ENCODE measurements at regions not wholly inside any gene's neighbourhood (a gene's known extent, or its start where the extent isn't known, plus 50 kb on each side); places are given as distances from the start of the nearest gene placed in this dataset.
"Not testable (repeated sequence)": the region's sequence is repeated elsewhere in the genome, so short reads cannot be mapped to it uniquely, and the experiment has no call there.

DNA sequence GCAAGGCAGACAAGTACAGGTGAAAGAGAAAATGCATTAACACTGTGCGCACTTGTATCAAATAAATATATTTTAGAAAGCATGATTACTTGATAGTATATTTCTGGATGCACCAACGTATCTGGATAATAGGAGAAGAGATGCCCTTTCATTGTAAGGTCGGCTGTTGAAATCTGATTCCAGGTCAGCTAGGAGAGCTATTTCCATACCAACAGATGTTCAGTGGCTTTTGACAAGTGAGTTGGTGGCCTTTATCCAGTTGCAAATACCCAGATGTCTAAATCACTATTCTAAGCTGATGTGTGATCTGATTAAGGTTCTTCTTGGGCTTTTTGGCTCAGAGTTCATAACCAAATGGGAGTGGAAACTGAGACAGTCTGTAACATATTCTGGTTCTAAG, 128.2 kb upstream of the TBCA start:
- Mint-ChIP-seq H3K27me3 (ENCODE audit: low read depth) (peaks cover 13% of the 10 kb centered on the region), H3K27ac (no peak overlapping the region), H3K4me1 (ENCODE audit: low read depth) (no peaks in the 10 kb centered on the region), H3K9me3 (ENCODE audit: insufficient read depth) (no peaks in the 10 kb centered on the region), H3K36me3 (ENCODE audit: low read depth) (no peaks in the 10 kb centered on the region), H3K4me3 (no peak overlapping the region)
- no peak for DNase-seq
- CTCF ChIA-PET: no interaction called here
- no peak for ATAC-seq
- POLR2A ChIA-PET: no interaction called here

DNA sequence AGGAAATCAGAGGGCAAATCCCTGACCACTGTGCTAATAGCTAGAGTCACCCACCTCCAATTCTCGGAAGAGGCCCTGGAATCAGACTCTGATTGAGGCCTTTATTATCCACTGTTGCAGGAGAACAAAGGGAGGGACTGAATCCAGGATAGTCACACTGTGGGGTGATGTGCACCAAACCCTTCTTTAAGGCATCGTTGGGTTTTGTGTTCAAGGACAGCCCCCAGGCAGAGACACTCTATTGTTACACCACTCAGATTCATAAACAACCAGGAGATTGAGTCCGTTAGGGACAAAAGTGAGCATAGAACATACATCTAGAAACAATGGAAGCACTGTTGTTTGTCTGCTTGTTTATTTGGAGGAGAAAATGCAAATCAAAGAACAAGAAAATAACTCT, 124.6 kb upstream of the TBCA start:
- no peaks in the 10 kb centered on the region for H3K9me3 Mint-ChIP-seq (ENCODE audit: insufficient read depth)
- ChIA-PET CTCF (no interaction called here), POLR2A (no interaction called here)
- no peaks in the 10 kb centered on the region for H3K36me3 Mint-ChIP-seq (ENCODE audit: low read depth)
- H3K27ac Mint-ChIP-seq: no peak overlapping the region
- DNase-seq: no peak
- peaks cover 8% of the 10 kb centered on the region for H3K27me3 Mint-ChIP-seq (ENCODE audit: low read depth)
- no peak for ATAC-seq
- no peaks in the 10 kb centered on the region for H3K4me1 Mint-ChIP-seq (ENCODE audit: low read depth)
- no peak overlapping the region for H3K4me3 Mint-ChIP-seq

DNA sequence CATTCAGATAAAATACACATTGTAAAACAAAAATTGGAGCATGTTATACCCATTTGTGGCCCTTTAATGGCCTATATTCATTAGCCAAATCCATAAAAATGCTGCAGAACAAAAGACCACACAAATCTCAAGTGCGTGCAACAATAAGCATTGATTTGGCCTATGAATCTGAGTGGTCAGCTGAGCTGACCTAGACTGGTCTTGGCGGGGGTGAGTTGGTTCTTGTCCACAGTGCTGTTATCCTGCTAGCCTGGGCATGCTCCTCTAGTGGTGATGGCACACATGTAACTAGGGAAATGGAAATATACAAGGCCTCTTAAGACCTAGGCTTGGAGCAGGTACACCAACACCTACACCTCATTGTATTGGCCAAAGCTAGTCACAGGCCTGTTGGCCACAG, 122.2 kb upstream of the TBCA start:
- ChIA-PET POLR2A (no interaction called here), CTCF (no interaction called here)
- H3K36me3 Mint-ChIP-seq (ENCODE audit: low read depth): no peaks in the 10 kb centered on the region
- H3K4me3 Mint-ChIP-seq: no peak overlapping the region
- ATAC-seq (no peak), DNase-seq (no peak)
- H3K27ac Mint-ChIP-seq: no peak overlapping the region
- H3K9me3 Mint-ChIP-seq (ENCODE audit: insufficient read depth): no peaks in the 10 kb centered on the region
- H3K4me1 Mint-ChIP-seq (ENCODE audit: low read depth): no peaks in the 10 kb centered on the region
- H3K27me3 Mint-ChIP-seq (ENCODE audit: low read depth): peaks cover 8% of the 10 kb centered on the region

DNA sequence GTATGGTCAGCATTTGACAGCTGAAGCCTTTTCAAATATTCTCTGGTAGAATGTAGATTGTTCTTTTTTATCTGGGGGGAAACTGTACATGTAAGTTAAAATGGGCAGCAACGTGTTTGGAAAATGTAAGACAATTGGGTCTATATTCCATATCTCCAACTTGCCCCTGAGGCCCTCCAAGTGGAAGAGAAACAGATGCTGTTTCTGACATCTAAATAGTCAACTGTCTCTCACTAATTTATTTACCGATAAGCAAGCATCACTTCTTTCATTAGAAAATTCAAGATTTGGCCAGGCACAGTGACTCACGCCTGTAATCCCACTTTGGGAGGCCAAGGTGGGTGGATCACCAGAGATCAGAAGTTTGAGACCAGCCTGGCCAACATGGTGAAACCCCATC, 120.2 kb upstream of the TBCA start:
- Mint-ChIP-seq H3K27ac (no peak overlapping the region), H3K4me1 (ENCODE audit: low read depth) (no peaks in the 10 kb centered on the region), H3K9me3 (ENCODE audit: insufficient read depth) (no peaks in the 10 kb centered on the region), H3K36me3 (ENCODE audit: low read depth) (no peaks in the 10 kb centered on the region), H3K4me3 (no peak overlapping the region), H3K27me3 (ENCODE audit: low read depth) (peaks cover 6% of the 10 kb centered on the region)
- DNase-seq (no peak), ATAC-seq (no peak)
- ChIA-PET CTCF (no interaction called here), POLR2A (no interaction called here)

- H3K27me3 Mint-ChIP-seq (ENCODE audit: low read depth); CTCF ChIA-PET; H3K4me3 Mint-ChIP-seq; DNase-seq; H3K36me3 Mint-ChIP-seq (ENCODE audit: low read depth); H3K27ac Mint-ChIP-seq; H3K9me3 Mint-ChIP-seq (ENCODE audit: insufficient read depth); POLR2A ChIA-PET; ATAC-seq; H3K4me1 Mint-ChIP-seq (ENCODE audit: low read depth): not testable (repeated sequence)
Observed at GRCh38 chr5:77894103-77894502, 118.0 kb upstream of the TBCA start.

- Mint-ChIP-seq H3K4me1 (ENCODE audit: low read depth) (no peaks in the 10 kb centered on the region), H3K27ac (no peak overlapping the region), H3K36me3 (ENCODE audit: low read depth) (no peaks in the 10 kb centered on the region), H3K27me3 (ENCODE audit: low read depth) (peaks cover 8% of the 10 kb centered on the region), H3K9me3 (ENCODE audit: insufficient read depth) (no peaks in the 10 kb centered on the region), H3K4me3 (no peak overlapping the region)
- ChIA-PET POLR2A (no interaction called here), CTCF (no interaction called here)
- DNase-seq (no peak), ATAC-seq (no peak)
Observed at GRCh38 chr5:77893225-77893860, 117.2 kb upstream of the TBCA start.

DNA sequence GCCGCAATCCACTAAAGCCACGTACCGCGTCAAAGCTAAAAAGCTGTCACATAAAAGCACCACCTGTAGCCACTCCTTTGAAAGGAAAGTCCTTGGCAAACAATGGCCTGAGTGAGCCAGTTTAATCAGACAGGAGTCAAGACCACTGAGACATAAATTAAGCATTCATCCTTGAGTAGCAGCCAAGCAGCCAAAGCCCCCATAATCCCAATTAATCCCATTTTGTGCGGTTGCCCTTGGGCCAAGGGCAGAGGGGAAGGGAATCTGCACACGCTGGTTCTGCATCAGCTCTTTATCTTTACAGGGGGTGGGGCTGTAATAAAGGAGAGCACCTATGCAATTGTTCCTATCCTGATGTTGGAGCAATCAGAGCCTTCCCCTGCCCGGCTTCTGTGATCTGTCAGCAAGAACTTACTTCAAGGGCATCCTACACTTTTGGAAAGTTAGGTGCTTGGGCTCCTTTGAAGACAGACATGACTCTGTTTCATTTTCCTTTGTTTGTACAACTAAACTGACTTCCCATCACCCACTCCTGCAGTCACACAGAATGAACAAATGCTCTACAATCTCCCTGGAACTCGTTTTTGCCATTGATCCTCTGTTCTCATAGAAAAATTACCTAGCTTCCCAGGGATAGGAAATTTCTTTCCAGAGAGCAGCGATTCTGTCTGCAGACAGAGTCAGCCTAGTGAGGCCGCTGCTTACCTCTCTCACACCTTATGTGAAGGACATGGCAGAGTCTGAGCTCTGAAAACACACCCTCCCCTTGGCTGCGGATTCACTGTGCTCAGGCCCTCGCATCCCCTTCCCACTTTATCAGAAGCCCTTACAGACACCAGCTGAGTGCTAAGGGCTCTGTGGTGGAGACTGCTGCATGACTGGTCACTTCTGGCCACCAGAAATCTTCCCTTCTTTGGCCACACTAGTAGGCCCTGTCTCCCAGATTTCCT, 116.2 kb upstream of the TBCA start:
- ATAC-seq (no peak), DNase-seq (no peak)
- H3K27me3 Mint-ChIP-seq (ENCODE audit: low read depth): peaks cover 12% of the 10 kb centered on the region
- POLR2A ChIA-PET: no interaction called here
- CTCF ChIA-PET: no interaction called here
- H3K36me3 Mint-ChIP-seq (ENCODE audit: low read depth): no peaks in the 10 kb centered on the region
- no peak overlapping the region for H3K27ac Mint-ChIP-seq
- H3K4me1 Mint-ChIP-seq (ENCODE audit: low read depth): no peaks in the 10 kb centered on the region
- H3K4me3 Mint-ChIP-seq: no peak overlapping the region
- H3K9me3 Mint-ChIP-seq (ENCODE audit: insufficient read depth): no peaks in the 10 kb centered on the region

DNA sequence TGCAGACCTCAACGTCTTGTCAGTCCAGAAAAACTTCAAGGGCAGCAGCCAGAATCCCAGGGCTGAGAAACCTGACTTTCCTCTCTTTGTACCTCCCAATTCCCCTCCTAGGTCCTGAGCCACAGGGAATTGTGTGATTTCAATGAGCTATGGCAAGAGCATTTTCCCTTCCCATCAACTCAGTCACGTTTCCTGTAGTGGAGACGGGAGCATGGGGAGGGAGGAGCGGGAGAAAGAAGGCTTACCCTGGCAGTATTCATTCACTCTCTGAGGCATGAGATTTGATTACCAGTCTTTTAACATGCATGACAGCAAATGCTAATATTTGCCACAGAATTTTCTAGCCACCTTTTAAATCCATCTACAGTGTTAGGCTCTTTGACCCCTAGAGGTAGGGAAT, 109.4 kb upstream of the TBCA start:
- H3K4me1 Mint-ChIP-seq (ENCODE audit: low read depth): peaks cover 12% of the 10 kb centered on the region
- DNase-seq (no peak), ATAC-seq (no peak)
- H3K4me3 Mint-ChIP-seq: no peak overlapping the region
- H3K36me3 Mint-ChIP-seq (ENCODE audit: low read depth): no peaks in the 10 kb centered on the region
- no peak overlapping the region for H3K27ac Mint-ChIP-seq
- CTCF ChIA-PET: no interaction called here
- POLR2A ChIA-PET: no interaction called here
- peaks cover 17% of the 10 kb centered on the region for H3K27me3 Mint-ChIP-seq (ENCODE audit: low read depth)
- no peaks in the 10 kb centered on the region for H3K9me3 Mint-ChIP-seq (ENCODE audit: insufficient read depth)

DNA sequence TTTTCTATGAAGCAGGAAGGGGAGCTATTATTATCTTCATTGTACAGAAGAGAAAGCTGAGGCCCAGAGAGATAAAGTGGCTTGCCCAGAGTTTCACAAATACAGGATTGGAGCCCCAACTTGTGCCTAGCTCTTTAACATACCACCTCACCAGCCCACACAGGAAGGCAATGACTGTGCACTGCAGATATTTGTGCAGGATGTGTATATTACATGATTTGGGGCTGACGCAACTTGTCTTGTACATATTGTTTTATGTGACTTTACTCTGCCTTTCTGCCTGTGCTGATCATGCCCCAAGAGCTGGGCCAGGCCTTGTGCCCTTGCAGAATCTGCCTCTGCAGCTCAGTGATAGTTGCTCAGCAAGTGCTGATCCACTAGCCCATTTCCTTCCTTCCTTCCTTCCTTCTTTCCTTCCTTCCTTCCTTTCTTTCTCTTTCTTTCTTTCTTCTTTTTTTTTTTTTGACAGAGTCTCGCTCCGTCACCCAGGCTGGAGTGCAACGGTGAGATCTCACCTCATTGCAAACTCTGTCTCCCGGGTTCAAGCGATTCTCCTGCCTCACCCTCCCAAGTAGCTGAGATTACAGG, 106.6 kb upstream of the TBCA start:
- DNase-seq (peak; percentile 23), ATAC-seq (no peak)
- Mint-ChIP-seq H3K9me3 (ENCODE audit: insufficient read depth) (no peaks in the 10 kb centered on the region), H3K27me3 (ENCODE audit: low read depth) (peaks cover 12% of the 10 kb centered on the region), H3K4me1 (ENCODE audit: low read depth) (peaks cover 12% of the 10 kb centered on the region), H3K27ac (no peak overlapping the region), H3K36me3 (ENCODE audit: low read depth) (no peaks in the 10 kb centered on the region), H3K4me3 (no peak overlapping the region)
- CTCF ChIA-PET: no interaction called here
- POLR2A ChIA-PET: no interaction called here

GRCh38 chr5:77881528-77881927, 105.4 kb upstream of the TBCA start:
- ChIA-PET POLR2A (no interaction called here), CTCF (no interaction called here)
- Mint-ChIP-seq H3K27me3 (ENCODE audit: low read depth) (peaks cover 11% of the 10 kb centered on the region), H3K36me3 (ENCODE audit: low read depth) (no peaks in the 10 kb centered on the region), H3K9me3 (ENCODE audit: insufficient read depth) (no peaks in the 10 kb centered on the region), H3K4me3 (no peak overlapping the region), H3K4me1 (ENCODE audit: low read depth) (peaks cover 12% of the 10 kb centered on the region), H3K27ac (no peak overlapping the region)
- DNase-seq (no peak), ATAC-seq (no peak)

DNA sequence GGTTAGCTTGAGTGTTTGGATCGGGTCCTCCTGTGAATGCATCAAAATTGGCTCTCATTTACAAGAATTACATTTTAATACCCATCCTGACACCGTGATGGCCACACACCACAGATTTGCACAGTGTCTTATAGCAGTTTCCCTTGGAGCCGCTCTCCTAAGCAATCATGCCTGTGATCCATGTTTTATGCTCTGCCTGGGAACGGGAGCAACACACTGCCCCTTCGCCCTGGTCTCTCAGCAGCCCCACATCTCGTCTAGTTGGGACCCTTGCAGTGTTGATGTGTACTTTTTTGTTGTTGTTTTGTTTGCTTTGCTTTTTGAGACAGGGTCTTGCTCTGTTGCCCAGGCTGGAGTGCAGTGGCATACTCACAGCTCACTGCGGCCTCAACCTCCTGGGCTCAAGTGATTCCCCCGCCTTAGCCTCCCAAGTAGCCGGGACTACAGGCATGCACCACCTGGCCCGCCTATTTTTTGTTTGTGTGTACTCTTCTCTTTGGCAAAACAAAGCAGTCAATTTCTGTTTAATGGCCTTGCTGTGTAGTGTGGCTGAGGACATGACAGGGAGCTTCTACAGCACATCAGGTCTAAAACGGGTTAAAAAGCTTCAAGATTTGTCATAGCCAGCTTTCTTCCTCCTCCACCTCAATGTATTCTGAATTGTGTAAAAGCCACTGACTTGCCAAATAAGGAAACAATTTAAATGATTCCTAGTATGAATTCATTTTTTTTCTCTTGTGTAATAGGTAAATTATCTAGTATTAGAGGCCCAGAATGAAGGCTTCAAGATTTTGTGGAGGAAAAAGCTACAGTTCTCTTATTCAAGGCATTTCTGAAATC, 101.6 kb upstream of the TBCA start:
- CTCF ChIA-PET: no interaction called here

More for the DNA sequence above, 101.6 kb upstream of the TBCA start:
- H3K4me1 Mint-ChIP-seq (ENCODE audit: low read depth): peaks cover 2% of the 10 kb centered on the region
- no peaks in the 10 kb centered on the region for H3K27me3 Mint-ChIP-seq (ENCODE audit: low read depth)
- POLR2A ChIA-PET: no interaction called here
- no peak overlapping the region for H3K27ac Mint-ChIP-seq
- no peaks in the 10 kb centered on the region for H3K36me3 Mint-ChIP-seq (ENCODE audit: low read depth)
- H3K9me3 Mint-ChIP-seq (ENCODE audit: insufficient read depth): no peaks in the 10 kb centered on the region
- no peak for DNase-seq
- H3K4me3 Mint-ChIP-seq: no peak overlapping the region
- ATAC-seq: no peak
